AG09309 (cell line): ENCODE measurements at regions not wholly inside any gene's neighbourhood (a gene's known extent, or its start where the extent isn't known, plus 50 kb on each side); places are given as distances from the start of the nearest gene placed in this dataset.

Experiments
- DNase-seq: peaks from one replicate; pipeline ENCODE4 v3.0.0-alpha.2; 2010; ENCODE audit warnings: low read depth
- H3K4me3 ChIP-seq: 2 replicates; pipeline ENCODE4 v1.5.1; 2011; ENCODE audit warnings: mild to moderate bottlenecking, low read depth, low read length, moderate library complexity; ENCODE audit not compliant: control insufficient read depth
- CTCF ChIP-seq: IDR thresholded peaks from 2 replicates; pipeline ENCODE4 v1.5.1; 2011; ENCODE audit warnings: mild to moderate bottlenecking, low read depth, low read length, inconsistent platforms; ENCODE audit not compliant: insufficient read depth, control insufficient read depth; ENCODE audit errors: missing control alignments

DNA sequence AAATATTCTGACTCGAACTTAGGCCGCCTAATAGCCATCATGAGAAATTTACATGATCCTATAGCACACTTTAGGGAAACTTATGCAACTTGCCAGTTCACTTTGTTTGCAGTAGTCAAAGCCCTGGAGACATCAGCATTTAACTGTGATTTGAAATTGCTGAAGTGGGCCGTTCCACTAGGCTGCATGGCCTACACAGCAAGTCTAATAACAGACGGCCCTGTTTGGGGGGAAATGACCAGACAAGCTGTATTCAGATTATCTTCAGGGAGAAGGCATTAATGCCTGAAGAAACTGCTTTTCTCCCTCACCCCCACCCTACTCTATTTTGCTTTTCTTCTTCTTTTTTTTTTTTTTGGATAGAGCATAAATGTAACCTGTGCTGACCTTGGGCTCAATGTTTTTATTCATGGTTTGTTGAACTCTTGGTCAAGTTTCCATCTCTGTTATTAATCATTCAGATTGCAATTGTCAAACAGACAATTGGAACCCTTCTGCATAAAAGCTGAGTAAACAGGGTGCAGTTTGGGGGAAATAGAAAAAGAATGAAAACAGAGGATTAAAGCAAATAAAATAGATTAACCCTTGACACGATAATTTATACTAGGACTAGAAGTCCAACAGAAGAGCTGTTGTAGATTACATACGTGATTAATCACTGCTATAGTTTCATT, 1928.2 kb upstream of the WWC1 start:
- TF ChIP-seq CTCF = no peak

DNA sequence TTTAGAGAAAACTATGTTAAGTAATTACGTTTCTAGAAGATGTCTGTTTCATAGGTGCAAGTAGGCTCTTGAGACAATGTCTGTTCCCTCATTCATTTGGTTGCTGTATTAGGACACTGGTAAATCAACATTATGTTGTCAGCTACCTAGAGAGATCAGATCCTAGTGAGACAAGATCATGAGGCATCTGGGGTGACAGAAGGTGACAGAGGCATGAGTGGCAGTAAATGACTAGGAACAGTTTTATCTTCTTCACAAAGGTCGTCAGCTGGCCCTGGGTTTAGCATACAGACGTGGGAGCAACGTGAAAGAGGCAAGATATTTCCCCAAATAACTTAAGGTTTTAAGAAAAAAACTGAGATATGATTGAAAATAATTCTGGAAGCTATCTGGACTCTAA, 1926.3 kb upstream of the WWC1 start:
- no peak for TF ChIP-seq CTCF
- DNase-seq = no peak
- no peak overlapping the region for H3K4me3 ChIP-seq

More for the DNA sequence above, 1928.2 kb upstream of the WWC1 start:
- H3K4me3 ChIP-seq = no peak overlapping the region
- DNase-seq = no peak

GRCh38 chr5:166367391-166367790, 1924.1 kb upstream of the WWC1 start:
- no peak overlapping the region for H3K4me3 ChIP-seq
- no peak for TF ChIP-seq CTCF
- no peak for DNase-seq

GRCh38 chr5:166369346-166369745, 1922.1 kb upstream of the WWC1 start:
- no peak for DNase-seq
- no peak for TF ChIP-seq CTCF
- H3K4me3 ChIP-seq = no peak overlapping the region

DNA sequence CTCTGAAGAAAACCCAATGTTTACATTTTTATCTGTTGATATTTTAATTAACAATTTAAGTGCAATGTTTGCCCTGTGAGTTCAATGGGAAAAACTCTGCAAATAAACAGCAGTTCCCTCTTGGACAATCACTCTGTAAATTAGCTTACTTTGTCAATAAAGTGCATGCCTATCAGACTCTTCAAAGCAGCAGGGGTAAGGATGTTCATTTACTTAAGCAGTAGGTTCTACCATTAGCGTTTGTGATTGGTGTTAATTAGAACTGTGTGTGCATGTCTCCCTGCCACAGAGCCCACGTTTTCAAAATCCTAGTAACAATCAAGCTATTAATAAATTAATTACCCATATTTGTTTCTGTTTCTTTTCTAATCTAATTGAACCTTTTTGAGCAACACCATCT, 1921.6 kb upstream of the WWC1 start:
- no peak for DNase-seq
- TF ChIP-seq CTCF = no peak
- H3K4me3 ChIP-seq = no peak overlapping the region

DNA sequence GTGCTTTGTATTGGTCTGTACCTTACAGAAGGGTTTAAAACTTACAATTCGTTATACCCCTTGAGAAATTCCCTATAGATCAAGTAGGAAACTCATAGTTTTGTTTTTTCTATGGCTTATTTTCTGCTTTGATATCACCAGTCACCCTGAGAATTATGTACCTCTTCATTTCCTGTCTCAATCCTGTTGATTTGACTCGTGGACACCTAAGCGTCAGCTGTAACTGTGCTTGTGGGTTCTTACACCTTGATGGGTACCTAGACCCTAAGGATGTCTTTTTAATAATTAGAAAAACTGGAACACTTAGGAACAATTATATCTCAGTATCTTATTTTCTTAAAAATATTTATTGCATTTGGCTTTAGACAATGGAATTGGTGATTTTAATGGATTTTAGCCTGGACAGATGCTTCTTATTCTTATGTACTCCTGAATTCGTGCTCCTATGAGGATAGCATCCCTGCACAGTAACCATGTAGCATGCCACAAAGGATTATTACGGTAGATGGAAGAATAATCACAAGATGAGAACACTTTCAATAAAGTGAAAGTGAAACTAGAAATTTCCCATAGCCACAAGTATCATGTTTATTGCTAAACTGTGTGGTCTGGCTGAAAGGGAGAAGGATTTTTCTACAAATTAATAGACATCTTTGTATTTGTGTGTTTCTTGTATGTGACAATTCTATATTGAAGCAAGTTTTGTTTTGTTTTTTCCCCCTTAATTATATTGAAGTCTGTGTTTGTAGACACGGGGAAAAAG, 1920.3 kb upstream of the WWC1 start:
- H3K4me3 ChIP-seq = peak overlapping the region; percentile 13
- no peak for TF ChIP-seq CTCF
- no peak for DNase-seq
